GM18498 (cell line): ENCODE measurements at regions not wholly inside any gene's neighbourhood (a gene's known extent, or its start where the extent isn't known, plus 50 kb on each side); places are given as distances from the start of the nearest gene placed in this dataset.

Source experiments
- ATAC-seq: cut with Tn5 transposase; IDR thresholded peaks from one replicate; pipeline ENCODE4 v1.9.1; 2021; ENCODE audit warnings: mild to moderate bottlenecking, moderate library complexity; ENCODE audit not compliant: unreplicated experiment

DNA sequence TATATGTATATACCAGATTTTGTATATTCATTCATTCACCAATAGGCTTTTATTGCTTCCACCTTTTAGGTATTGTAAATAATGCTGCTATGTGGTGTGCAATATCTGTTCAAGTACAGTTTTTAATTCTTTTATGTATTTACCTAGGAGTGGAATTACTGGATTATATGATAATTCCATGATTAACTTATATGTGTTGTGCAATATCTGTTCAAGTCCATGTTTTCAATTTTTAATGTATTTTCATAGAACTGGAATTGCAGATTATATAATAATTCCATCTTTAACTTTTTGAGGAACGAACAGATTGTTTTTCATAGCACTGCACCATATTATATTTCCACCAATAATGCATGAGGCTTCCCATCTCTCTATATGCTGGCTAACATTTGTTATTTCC, 50.6 kb upstream of the L3MBTL4 start:
- no peak for ATAC-seq

DNA sequence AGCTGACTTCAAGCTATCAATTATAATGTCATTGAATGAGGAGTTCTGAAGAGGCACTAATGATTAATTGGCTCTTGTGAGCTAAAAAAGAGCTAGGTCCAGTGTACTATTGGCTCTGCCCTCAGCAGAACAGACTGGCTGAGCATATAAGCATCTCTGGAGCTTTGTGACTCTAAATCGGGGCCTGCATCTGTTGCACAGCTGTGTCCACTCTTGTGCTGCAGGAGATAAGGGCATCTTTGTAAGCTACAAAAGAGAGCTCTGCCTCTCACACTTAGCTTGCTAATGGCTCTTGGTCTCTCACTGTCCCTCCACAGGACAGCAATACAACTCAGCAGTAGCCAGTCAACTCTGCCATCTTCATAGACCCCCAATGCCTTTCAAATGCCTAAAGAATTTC, 61.5 kb upstream of the L3MBTL4 start:
- no peak for ATAC-seq

DNA sequence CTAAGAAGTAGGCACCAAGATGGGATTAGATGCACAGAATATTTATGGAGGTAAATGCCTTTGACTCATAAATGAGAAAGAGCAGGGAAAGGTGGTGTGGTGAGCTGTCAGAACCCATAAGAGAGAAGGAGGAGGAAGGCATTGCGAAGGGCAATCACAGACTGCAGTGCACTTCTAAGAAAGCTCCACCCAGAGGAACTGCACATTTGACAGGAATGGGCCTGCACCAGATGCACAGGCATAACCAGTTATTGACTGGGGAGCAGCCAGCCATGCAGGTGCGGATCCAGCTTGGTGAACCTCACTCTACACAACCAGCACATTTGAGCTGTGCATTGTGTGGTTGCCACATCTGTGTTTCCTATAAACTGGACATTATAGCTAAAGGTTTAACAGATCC, 62.2 kb upstream of the L3MBTL4 start:
- ATAC-seq: no peak

DNA sequence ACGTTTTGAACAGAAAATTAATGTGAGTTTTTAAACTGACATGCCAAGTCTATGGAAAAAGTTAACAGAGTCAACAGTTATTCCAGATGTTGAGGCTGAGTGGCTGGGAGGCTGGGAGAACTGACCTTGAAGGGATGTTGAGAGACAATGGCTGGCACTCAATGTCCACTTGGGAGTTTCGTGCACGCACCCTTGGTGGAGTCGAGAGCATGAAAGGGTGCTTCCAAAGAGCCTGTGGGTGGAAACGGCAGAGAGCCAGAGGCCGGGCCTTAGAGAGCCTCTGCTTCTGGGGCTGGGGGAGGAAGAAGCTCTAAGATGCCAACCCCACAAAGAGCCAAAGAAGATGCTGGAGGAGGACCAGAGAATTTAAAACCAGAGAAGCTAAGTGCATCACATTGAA, 63.4 kb upstream of the L3MBTL4 start:
- no peak for ATAC-seq

DNA sequence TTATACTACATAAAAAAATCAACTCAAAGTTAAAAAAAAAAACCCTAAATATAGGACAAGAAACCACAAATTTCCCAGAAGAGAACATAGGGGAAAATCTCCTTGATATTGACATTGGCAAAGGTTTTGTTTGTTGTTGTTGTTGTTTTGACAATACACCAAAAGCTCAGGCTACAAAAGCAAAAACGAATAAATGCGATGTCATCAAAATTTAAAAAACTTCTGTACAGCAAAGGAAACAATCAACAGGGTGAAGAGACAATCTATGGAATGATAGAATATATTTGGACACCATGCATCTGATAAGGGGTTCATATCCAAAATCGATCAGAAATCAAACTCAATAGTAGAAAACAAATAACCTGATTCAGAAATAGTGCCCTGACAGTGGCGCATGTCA, 65.0 kb upstream of the L3MBTL4 start:
- ATAC-seq: no peak

DNA sequence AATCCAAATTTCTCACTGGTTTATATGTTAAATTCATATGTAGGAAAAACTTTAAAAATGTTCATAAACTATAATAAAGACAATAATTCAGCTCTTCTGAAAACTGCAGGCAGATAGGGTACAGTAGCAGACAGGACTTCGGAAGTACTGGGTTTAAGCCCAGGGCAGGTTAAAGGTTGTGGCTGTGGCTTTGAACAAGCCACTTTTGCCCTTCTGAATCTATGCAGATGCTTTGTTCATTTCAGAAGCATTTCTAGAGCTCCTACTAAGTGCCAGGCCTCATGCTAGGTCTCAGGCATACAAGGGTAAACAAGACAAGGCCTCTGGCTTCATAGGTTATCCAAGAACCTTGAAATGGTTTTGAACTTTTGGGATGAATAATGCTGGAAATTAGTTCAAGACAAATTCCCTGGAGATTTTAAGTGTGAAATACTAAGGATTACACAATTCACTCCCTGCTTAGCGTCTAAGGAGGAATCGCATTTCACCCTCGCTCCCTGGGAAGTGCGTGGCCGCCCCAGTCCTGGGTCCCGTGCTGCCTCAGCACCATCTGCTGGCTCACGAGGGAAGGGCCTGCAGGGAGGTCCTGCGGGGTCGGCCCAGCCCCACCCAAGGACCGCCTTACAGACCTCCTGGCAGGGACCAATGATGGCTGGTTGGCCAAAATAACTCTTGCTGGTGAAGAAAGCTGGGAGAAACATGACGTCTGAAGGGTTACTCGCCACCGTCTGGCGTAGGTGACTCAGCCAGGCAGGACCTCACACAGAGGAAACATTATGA, 67.7 kb upstream of the L3MBTL4 start:
- ATAC-seq: peak; percentile 88

DNA sequence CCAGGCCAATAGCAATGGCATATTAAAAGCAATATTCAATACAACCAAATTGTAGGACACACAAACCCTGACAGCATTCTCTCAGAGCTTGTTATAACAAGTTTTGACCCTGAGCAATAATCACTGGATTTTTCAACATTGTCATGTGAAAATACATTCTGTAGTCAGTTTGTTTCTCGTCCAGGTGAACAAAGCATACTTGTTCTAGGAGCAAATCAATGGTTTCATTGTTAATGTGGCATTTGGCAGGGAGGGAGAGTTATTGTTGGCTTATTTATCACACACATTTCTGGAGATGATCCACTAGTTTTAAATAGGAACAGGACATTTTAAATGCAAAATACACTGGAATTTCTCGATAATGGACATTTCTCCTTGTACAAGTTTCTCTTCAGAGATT, 69.9 kb upstream of the L3MBTL4 start:
- no peak for ATAC-seq

DNA sequence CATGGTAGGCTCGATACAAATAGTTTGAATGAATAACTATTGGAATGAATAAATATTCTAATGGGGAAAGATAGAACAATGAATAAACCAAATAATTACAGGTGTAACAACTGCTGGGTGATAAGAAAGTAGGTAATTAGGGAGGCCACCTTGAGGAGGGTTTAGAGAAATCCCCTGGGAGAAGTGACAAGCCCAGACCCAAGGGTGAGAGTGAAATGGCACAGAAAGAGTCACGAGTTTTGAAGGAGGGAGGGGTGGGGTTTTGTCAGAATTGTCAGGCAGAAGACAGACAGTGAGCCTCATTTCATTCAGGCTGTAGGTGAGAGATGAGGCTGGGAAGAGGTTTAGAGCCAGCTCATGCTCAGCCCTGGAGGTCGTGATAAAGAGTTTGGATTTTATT, 71.6 kb upstream of the L3MBTL4 start:
- no peak for ATAC-seq

DNA sequence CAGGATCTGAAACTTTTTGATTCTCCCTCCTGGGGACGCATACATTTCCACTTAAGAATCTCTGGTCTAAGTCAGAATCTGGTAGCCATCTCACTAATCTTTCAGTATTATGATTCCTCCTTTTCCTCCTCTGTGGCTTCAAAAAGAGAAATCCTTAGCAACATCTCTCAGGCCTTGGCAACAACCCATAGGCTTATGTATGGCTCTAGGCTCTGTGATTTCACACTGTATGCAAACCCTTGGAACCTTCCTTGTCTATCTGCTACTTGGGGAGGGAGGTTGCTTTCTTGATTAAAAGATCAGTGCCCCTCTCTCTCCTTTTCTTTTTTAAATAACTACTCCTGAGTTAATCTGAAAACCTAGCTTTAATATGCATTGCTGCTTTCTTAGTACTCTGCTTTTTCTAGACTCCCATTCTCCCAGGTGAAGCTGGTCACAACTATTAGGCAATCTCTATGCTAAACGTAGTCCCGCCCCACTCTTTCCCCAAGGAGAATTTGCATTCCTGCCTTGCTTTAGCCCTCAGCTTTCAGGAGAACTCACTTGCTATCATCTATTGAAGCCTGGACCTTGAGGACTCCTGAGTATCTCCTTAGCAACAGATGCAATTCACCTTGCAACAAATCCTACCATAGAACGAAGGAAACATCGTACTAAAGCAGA, 72.2 kb upstream of the L3MBTL4 start:
- ATAC-seq: no peak

DNA sequence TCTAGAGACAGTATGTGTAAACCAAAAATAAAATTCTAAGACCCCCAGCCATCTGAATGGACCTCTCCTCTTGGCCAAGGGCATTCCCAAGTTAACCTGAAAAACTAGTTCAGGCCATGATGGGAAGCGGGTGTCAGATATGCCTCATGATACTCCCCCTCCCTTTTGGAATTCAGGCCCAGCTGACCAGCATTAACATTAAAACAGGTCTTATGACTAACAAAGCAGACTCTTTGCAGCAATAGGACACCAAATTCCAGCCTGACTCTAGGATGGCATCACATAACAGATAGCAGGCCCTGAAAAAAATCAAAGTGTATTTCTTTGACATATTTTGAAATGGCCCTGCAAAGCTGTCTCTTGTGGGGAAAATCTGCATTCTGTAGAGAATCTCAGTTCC, 73.3 kb upstream of the L3MBTL4 start:
- no peak for ATAC-seq

DNA sequence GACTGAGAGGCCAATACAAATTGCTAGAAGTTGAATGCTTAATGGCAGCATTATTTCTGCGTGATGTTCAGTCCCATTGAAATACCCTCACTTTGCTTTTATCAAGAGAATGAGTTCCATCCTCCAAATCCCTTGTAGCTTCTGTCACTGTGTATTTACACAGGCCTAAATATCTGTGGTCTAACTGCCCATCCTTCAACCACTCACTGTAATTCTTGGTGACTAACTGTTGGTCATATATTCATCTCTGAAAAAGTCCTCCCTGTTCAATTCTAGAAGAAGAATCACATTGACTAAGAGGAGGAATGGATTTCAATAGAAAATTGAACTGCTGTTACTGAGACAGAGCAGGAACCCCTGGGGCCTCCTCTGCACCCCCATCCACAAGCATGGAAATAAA, 74.2 kb upstream of the L3MBTL4 start:
- no peak for ATAC-seq

DNA sequence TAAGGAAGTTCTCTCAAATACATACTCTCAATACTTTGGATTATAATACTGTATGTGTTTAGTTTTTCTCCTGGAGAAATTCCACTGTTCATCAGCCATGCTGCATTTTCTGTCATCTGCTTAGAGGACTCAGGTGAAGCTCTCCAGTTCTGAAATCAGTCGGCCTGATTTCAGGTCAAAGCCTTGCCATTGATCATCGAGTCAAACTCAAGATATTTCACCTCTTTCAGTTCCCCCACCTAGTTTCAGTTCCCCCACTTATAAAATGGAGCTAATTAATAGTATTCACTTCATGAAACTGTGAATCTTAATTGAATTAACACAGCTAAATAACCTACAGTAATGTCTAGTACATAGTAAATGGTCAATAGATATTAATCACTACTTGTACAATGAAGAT, 75.3 kb upstream of the L3MBTL4 start:
- ATAC-seq: no peak

DNA sequence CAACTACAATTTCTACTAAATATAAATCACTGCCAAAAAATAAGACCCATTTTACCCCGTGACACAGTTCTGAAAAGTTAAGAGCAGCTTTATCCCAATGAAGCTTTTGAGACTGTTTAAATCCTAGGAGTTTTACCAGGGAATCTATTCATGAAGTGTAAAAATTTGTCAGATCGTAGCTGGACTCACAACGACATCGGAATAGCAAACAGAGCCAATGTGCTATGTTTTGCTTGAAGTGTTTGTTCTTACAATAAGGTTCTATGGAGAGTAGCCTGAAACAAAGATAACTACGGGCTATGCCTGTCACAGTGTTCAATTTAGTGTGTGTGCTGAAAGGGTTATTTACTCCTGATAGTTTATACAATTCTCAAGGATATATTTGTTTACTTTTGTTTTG, 78.5 kb upstream of the L3MBTL4 start:
- no peak for ATAC-seq

DNA sequence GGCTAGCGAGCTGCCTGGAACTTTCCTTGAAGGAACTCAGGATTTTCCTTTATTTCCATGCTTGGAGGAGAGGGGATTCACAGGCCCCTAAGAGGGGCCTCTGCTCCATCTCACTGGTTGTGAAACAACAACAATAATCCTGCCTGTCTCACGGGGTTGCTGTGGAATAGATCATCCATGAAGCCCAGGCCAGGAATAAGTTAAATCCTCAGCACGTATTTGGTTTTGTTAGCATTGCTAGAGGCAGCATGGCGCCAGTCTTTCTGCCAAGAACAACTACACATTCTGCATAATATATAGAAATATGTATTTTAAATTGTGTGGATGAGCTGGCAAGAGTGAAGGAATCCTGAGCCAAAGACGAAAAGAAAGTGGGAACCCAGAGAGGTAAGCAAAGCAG, 80.8 kb upstream of the L3MBTL4 start:
- no peak for ATAC-seq

DNA sequence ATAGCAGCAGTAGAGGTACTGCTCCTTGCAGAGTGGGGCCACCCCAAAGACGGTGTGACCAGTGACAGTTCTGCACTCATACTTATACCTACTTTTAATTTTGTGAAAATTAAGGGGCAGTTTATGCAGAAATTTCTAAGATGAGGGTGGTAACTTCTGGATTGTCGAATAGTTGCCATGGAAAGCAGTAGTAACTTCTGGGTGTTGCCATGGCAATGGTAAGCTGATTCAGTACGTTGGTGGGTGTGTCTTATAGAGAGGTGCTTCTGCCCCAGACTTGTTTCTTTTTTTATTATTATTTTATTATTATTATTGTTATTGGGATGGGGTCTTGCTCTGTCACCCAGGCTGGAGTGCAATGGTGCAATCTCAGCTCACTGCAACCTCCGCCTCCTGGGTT, 82.8 kb upstream of the L3MBTL4 start:
- ATAC-seq: no peak

DNA sequence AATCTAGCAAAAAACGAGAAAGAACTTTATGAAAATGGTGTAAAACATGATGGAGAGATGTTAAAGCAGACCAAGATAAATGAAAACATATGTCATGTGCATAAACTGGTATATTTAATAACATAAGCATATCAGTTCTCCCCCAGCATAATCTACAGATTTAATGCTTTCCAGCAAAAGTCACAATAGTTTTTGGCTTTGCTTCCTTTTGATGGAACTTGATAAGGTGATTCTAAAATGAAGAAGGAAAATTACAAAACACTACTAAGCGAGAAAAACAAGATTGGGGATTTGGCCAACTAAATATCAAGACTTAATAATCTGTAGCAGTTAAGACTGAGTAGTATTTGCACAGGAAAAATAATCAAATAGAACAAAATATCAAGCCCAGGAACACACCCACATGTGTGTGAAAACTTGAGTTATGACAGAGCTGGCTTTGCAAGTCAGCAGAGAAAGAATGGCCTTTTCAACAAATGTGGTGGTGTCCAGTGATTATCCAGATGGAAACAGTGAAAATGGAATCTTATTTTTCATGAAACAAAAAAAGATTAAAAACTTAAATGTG, 83.7 kb upstream of the L3MBTL4 start:
- ATAC-seq: no peak

DNA sequence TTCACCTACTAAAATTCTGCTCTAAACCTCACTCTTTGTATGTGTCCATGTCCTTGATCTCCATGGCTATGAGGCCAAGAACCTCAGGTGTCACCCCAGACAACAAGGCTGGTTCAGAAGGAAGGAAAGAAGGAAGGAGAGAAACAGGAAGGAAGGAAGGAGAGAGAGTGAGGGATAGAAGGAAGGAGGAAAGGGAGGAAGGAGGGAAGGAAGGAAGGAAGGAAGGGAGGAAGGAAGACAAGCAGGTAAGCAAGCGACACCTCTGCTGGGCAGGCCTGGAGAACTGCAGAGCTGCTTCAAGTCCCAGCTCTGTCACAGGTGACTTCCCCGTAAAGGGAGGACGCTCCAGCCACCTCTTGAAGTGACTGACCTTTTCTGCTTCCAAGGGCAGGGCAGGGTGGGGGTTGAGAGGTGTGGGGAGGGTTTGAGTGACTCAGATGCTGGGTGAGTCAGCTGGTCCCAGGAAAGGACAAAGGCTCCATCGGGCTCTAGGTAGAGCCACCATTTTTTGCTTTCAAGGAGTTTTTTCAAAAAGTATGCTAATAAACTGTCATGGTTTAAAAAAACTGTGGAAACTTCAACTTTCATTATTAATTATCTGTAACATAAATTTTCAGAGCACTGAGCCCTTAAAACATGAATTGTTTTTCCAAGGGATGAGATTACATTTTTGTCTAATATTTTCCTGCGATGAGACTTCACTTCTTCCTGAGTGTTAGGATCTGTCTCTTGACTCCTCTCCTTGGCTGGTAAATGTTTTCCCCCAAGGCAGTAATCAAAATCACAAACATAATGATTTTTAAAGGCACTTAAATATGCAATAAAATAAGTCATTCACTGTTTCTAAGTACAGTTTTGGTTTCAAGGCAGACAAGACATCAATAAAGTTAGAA, 90.1 kb upstream of the L3MBTL4 start:
- ATAC-seq: no peak

DNA sequence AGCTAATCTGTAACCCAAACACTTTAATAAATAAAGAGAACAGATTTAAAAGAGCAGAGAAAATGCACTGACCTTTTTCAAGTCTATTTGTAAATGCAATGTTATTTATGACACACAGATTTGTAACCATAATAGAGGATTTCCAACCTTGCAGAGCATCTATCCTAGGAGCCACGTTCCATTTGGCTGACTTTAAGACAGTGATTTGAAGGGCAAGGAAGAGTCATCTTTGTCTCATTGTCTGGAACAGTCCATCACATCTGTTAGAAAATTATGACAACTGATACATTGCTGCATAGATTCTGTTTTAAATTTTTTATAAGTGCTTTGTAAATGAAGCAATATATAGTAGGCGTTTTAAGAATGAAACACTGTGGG, 90.8 kb upstream of the L3MBTL4 start:
- no peak for ATAC-seq

DNA sequence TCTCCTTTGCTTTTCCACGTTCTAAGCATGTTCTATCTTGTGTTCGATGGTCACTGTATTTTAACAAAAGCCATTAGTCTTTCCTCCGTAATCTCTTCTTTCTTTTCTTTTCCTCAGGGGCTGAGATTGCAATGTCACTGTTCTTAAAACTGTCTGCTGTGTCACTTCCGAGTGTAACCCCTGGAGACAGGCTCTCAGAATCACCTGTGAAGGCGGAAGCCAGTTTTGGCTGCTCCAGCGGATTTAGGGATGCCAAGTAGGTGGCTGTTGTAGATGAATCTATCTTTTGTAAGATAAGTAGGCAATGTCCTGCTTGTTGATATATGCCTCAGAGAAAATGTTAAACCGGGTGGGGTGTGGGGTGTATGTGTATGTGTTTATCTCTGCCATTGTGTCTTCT, 94.7 kb upstream of the L3MBTL4 start:
- ATAC-seq: no peak

DNA sequence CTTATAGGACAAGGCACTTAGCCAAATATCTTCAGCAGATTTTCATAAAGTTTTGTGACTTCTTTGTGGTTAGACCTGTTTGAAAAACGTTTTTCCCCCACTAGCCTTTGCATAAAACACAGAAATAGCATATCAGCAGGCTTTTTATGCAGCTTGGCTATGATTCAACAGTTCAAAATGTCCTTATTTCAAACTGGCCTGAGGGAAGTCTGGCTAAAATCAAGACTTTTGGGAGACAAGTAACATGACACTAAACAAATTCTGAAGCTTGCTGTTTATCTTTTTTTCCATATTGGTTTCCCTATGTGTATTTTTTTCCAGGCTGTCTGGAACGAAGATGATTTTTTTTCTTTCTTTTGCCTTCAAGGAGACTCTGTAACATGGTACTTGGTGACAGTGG, 95.1 kb upstream of the L3MBTL4 start:
- no peak for ATAC-seq

DNA sequence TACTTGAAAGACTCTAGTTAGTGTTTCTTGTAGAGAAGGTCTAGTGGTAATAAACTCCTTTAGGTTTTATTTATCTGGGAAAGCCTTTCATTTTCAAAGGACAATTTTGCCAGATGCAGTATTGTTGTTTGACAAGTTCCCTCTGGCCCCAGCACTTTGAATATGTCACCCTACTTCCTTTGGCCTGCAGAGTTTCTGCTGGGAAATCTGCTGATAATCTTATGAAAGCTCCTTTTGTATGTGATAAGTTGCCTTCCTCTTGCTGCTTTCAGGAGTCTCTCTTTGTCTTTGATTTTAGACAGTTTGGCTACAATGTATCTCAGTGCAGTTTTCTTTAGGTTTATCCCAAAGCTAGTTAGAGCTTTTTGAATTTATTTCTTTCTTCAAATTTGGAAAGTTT, 106.2 kb upstream of the L3MBTL4 start:
- ATAC-seq: no peak
